Gastroesophageal sphincter (tissue), 4 donors: ENCODE measurements at regions not wholly inside any gene's neighbourhood (a gene's known extent, or its start where the extent isn't known, plus 50 kb on each side); places are given as distances from the start of the nearest gene placed in this dataset.

Experiments used
- ATAC-seq: fragments of 150-250 bp; one replicate; pipeline ENCODE4 v1.9.1; 2016; ENCODE audit warnings: mild to moderate bottlenecking, moderate library complexity
- H3K27ac ChIP-seq, 4 donors: fragments of 200-600 bp; sonication (generic) in 3 of 4; 1 replicate in 3 of 4; 2 replicates in 1 of 4; pipeline ENCODE4 v1.5.1; 2016 to 2019
- H3K27me3 ChIP-seq: fragments of 200-600 bp; sonication (generic); one replicate; pipeline ENCODE4 v1.5.1; 2019
- H3K36me3 ChIP-seq, 2 donors: fragments of 200-600 bp; sonication (generic); one replicate each; pipeline ENCODE4 v1.5.1; 2019; ENCODE audit warnings: control low read depth in 1 of 2
- H3K4me1 ChIP-seq, 3 donors: fragments of 200-600 bp; sonication (generic); 1 replicate in 2 of 3; 2 replicates in 1 of 3; pipeline ENCODE4 v1.5.1; 2016 to 2019; ENCODE audit warnings: control low read depth in 2 of 3
- H3K4me3 ChIP-seq, 2 donors: fragments of 200-600 bp; sonication (generic); one replicate each; pipeline ENCODE4 v1.5.1; 2019; ENCODE audit warnings: mild to moderate bottlenecking in 1 of 2, moderate library complexity in 1 of 2
- H3K9me3 ChIP-seq, 3 donors: fragments of 200-600 bp; sonication (generic); one replicate each; pipeline ENCODE4 v1.5.1; 2017 to 2019; ENCODE audit warnings: control low read depth in 2 of 3
- CTCF ChIP-seq, 4 experiments: fragments of 200-600 bp in 2 of 4; fragments of 450-650 bp in 2 of 4; sonication (generic) in 1 of 4; IDR thresholded peaks; one replicate each; pipeline ENCODE4 v1.5.1; 2017 to 2019; ENCODE audit warnings: antibody characterized with exemption in 4 of 4, mild to moderate bottlenecking in 2 of 4, moderate library complexity in 2 of 4
- EP300 ChIP-seq: sonication (generic); formaldehyde crosslinking; IDR thresholded peaks from one replicate; pipeline ENCODE4 v1.6.1; 2017; ENCODE audit warnings: antibody characterized with exemption, mild to moderate bottlenecking
- POLR2A ChIP-seq, 2 donors: fragments of 450-650 bp; IDR thresholded peaks; one replicate each; pipeline ENCODE4 v1.6.1; 2017; ENCODE audit warnings: antibody characterized with exemption in 2 of 2, mild to moderate bottlenecking in 2 of 2, moderate library complexity in 1 of 2
- POLR2AphosphoS5 ChIP-seq: sonication (generic); formaldehyde crosslinking; IDR thresholded peaks from one replicate; pipeline ENCODE4 v1.6.1; 2017; ENCODE audit warnings: antibody characterized with exemption
- WGBS, 2 donors: methylation state at CpG; one replicate each; pipeline ENCODE4 v1.1.5; 2018; ENCODE audit warnings: low coverage in 1 of 2; 5-methylcytosine and 5-hydroxymethylcytosine counted together

DNA sequence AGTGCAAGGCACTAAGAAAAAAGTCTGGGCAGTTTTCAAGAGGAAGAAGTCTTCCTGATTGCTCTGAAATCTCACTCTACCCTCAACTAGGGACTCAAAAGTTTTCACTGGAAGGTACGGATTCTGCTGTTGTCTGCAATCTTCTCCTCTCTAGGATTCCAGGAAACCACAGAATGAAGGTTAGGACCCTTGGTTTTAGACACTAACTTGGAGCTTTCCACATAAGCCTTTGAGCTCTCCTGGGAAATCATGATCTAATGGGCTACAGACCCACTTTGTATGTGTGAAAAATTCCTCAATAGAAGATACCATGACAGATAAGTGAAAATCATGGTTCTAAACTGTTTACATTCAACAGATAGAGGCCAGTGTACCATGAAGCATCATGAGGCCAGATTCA is 265.1 kb downstream of the PSAT1 start:
- Histone ChIP-seq H3K27me3 (no peaks in the 10 kb centered on the region), H3K4me3 (no peak overlapping the region), H3K36me3 (no peaks in the 10 kb centered on the region), H3K27ac (no peak overlapping the region), H3K4me1 (no peaks in the 10 kb centered on the region), H3K9me3 (no peaks in the 10 kb centered on the region)
- no peak for ATAC-seq
- TF ChIP-seq POLR2A (IDR thresholded peaks at IDR 0.05) (no peak), POLR2AphosphoS5 (no peak), EP300 (no peak), CTCF (IDR thresholded peaks at IDR 0.05) (no peak)
- WGBS, 2 donors: 14 to 50% methylated on average over 1 of the region's 1 CpG

DNA sequence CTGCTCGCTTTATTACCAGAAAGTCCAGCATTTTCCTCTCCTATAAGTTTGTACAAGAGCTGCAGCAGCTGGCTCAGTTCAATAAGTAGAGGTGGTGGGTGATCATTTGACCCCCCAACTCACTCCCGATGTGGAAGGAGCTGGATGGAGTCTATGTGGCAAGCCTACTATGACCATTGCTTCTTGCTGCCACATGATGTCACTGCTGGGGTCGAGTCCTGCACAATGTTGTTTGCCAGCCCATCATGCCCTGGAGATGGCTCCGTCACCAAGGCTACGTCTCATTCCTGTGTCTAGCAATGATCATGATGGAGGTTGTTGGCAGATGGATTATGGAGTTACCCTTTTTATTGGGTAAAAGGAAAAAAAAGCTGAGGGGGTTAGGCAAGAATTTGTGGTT is 266.3 kb downstream of the PSAT1 start:
- H3K27me3 ChIP-seq: no peaks in the 10 kb centered on the region

GRCh38 chr9:78565481-78565880 is 268.6 kb downstream of the PSAT1 start:
- Histone ChIP-seq H3K27ac (no peak overlapping the region), H3K4me3 (no peak overlapping the region), H3K9me3 (no peaks in the 10 kb centered on the region), H3K27me3 (no peaks in the 10 kb centered on the region), H3K36me3 (no peaks in the 10 kb centered on the region), H3K4me1 (no peaks in the 10 kb centered on the region)
- no peak for ATAC-seq
- WGBS, 2 donors: 55 to 63% methylated on average over 4 to 5 of the region's 5 CpGs
- TF ChIP-seq CTCF (IDR thresholded peaks at IDR 0.05): no peak

More for the DNA sequence above, 266.3 kb downstream of the PSAT1 start:
- WGBS, 2 donors: 83 to 86% methylated on average over 4 to 5 of the region's 5 CpGs
- Histone ChIP-seq H3K9me3 (no peaks in the 10 kb centered on the region), H3K4me3 (no peak overlapping the region), H3K36me3 (no peaks in the 10 kb centered on the region), H3K4me1 (no peaks in the 10 kb centered on the region), H3K27ac (no peak overlapping the region)
- no peak for ATAC-seq
- TF ChIP-seq POLR2A (IDR thresholded peaks at IDR 0.05) (no peak), EP300 (no peak), POLR2AphosphoS5 (no peak), CTCF (IDR thresholded peaks at IDR 0.05) (no peak)

- Histone ChIP-seq H3K27me3 (no peaks in the 10 kb centered on the region), H3K36me3 (no peaks in the 10 kb centered on the region), H3K9me3 (no peaks in the 10 kb centered on the region), H3K27ac (no peak overlapping the region), H3K4me1 (no peaks in the 10 kb centered on the region), H3K4me3 (no peak overlapping the region)
- TF ChIP-seq POLR2A (IDR thresholded peaks at IDR 0.05) (no peak), POLR2AphosphoS5 (no peak), EP300 (no peak), CTCF (IDR thresholded peaks at IDR 0.05) (no peak)
- no peak for ATAC-seq
- WGBS, 2 donors: 100% methylated on average over 1 of the region's 2 CpGs
These were observed 269.6 kb downstream of the PSAT1 start for GRCh38 chr9:78566521-78566920.

- 93 to 94% methylated on average over 3 to 5 of the region's 5 CpGs for WGBS, 2 donors
- no peak overlapping the region for H3K27ac ChIP-seq
- no peak for TF ChIP-seq POLR2AphosphoS5
- TF ChIP-seq CTCF (IDR thresholded peaks at IDR 0.05): no peak
- TF ChIP-seq EP300: no peak
- no peak for TF ChIP-seq POLR2A (IDR thresholded peaks at IDR 0.05)
- no peaks in the 10 kb centered on the region for H3K27me3 ChIP-seq
- H3K4me3 ChIP-seq: no peak overlapping the region
- H3K36me3 ChIP-seq: no peaks in the 10 kb centered on the region
- no peaks in the 10 kb centered on the region for H3K9me3 ChIP-seq
- no peak for ATAC-seq
- no peaks in the 10 kb centered on the region for H3K4me1 ChIP-seq
These were observed 270.2 kb downstream of the PSAT1 start for GRCh38 chr9:78566948-78567675.
